ENCODE measurements at regions not wholly inside any gene's neighbourhood (a gene's known extent, or its start where the extent isn't known, plus 50 kb on each side); places are given as distances from the start of the nearest gene placed in this dataset.

- Histone ChIP-seq H3K27ac (no peak overlapping the region), H3K4me1 (replicated peaks in 1 of 2) (no peaks in the 10 kb centered on the region), H3K4me3 (no peak overlapping the region)
- 83 to 94% (median 86%) methylated on average over 2 of the region's 2 CpGs; no CpG with 5 or more reads in 5 of the 10 experiments for WGBS, 10 experiments
- in situ Hi-C loops (cut with MboI; ENCODE audit: low pct_unique_long_range_greater_than_20kb in 2 of 9, low sequenced_read_pairs in 9 of 9, unreplicated experiment in 9 of 9): no loop called here
- peak in 2 of 8 experiments; percentile 32 to 71 for ATAC-seq (replicated peaks in 6 of 8)
Observed at GRCh38 chr2:61715506-61715905, 138.4 kb downstream of the FAM161A start.

GRCh38 chr2:61714210-61714609 is 139.7 kb downstream of the FAM161A start:
- Histone ChIP-seq H3K4me1 (replicated peaks in 1 of 2) (no peaks in the 10 kb centered on the region), H3K4me3 (no peak overlapping the region), H3K27ac (no peak overlapping the region)
- no peak for ATAC-seq (replicated peaks in 6 of 8)
- WGBS, 10 experiments: 0 to 92% (median 59%) methylated on average over 1 to 4 of the region's 5 CpGs; no CpG with 5 or more reads in 2 of the 10 experiments
- in situ Hi-C loops (cut with MboI; ENCODE audit: low pct_unique_long_range_greater_than_20kb in 2 of 9, low sequenced_read_pairs in 9 of 9, unreplicated experiment in 9 of 9): no loop called here

- in situ Hi-C loops (cut with MboI; ENCODE audit: low pct_unique_long_range_greater_than_20kb in 2 of 9, low sequenced_read_pairs in 9 of 9, unreplicated experiment in 9 of 9): no loop called here
- WGBS, 10 experiments: 46 to 80% (median 70%) methylated on average over 1 to 4 of the region's 6 CpGs; no CpG with 5 or more reads in 2 of the 10 experiments
- ATAC-seq (replicated peaks in 6 of 8): no peak
- Histone ChIP-seq H3K4me1 (replicated peaks in 1 of 2) (no peaks in the 10 kb centered on the region), H3K4me3 (no peak overlapping the region), H3K27ac (no peak overlapping the region)
Observed at GRCh38 chr2:61713457-61713856, 140.4 kb downstream of the FAM161A start.

DNA sequence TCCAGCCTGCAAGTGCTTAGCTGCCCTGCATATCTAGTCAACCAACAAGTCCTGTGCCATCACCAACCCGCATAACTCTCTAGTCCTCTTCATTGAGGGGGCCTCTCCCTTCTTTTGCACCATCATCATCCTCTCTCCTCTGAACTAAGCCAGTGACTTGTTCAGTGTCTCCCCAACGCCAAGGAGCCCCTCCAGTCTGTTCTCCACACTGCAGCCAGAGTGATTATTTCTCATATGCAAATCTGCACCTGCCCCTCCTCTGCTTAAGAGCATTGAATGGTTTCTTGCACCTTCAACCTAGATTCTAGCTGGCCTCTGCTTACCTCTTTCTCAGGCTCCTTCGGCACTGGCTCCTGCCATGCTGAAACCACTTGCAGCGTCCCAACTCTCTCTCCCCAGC is 141.8 kb downstream of the FAM161A start:
- 17 to 100% (median 77%) methylated on average over 1 to 3 of the region's 4 CpGs; no CpG with 5 or more reads in 2 of the 10 experiments for WGBS, 10 experiments
- in situ Hi-C loops (cut with MboI; ENCODE audit: low pct_unique_long_range_greater_than_20kb in 2 of 9, low sequenced_read_pairs in 9 of 9, unreplicated experiment in 9 of 9): no loop called here

GRCh38 chr2:61710711-61711110 is 143.1 kb downstream of the FAM161A start:
- no peaks in the 10 kb centered on the region for H3K4me1 ChIP-seq (replicated peaks in 1 of 2)
- no peak overlapping the region for H3K4me3 ChIP-seq
- H3K27ac ChIP-seq: no peak overlapping the region
- ATAC-seq (replicated peaks in 6 of 8): no peak
- 23 to 100% (median 65%) methylated on average over 2 to 4 of the region's 4 CpGs; no CpG with 5 or more reads in 1 of the 10 experiments for WGBS, 10 experiments
- in situ Hi-C loops (cut with MboI; ENCODE audit: low pct_unique_long_range_greater_than_20kb in 2 of 9, low sequenced_read_pairs in 9 of 9, unreplicated experiment in 9 of 9): no loop called here

More for the DNA sequence above, 141.8 kb downstream of the FAM161A start:
- Histone ChIP-seq H3K4me1 (replicated peaks in 1 of 2) (no peaks in the 10 kb centered on the region), H3K27ac (no peak overlapping the region), H3K4me3 (no peak overlapping the region)
- no peak for ATAC-seq (replicated peaks in 6 of 8)

GRCh38 chr2:61707984-61708852 is 145.6 kb downstream of the FAM161A start:
- peak in 5 of 8 experiments; percentile 93 to 98 (median 97) for ATAC-seq (replicated peaks in 6 of 8)
- 58 to 90% (median 76%) methylated on average over 2 to 10 of the region's 12 CpGs; no CpG with 5 or more reads in 1 of the 10 experiments for WGBS, 10 experiments
- Histone ChIP-seq H3K4me3 (no peak overlapping the region), H3K27ac (no peak overlapping the region), H3K4me1 (replicated peaks in 1 of 2) (no peaks in the 10 kb centered on the region)
- in situ Hi-C loops (cut with MboI; ENCODE audit: low pct_unique_long_range_greater_than_20kb in 2 of 9, low sequenced_read_pairs in 9 of 9, unreplicated experiment in 9 of 9): no loop called here

DNA sequence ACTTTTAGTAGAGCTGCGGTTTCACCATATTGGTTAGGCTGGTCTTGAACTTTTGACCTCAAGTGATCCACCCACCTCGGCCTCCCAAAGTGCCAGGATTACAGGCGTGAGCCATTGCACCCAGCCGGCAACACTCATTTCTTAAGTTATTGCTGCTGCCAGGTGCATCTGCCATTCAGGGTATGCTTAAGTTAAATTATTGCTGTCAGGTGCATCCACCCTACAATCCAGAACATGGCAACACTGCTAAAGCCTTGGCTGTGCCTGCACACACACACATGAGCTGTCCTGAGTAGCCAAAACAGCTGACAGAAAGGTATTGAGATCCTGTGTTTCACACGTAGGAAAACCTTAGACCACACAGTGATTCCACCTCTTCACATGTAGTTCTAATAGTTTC is 148.2 kb downstream of the FAM161A start:
- ATAC-seq (replicated peaks in 6 of 8): no peak
- in situ Hi-C loops (cut with MboI; ENCODE audit: low pct_unique_long_range_greater_than_20kb in 2 of 9, low sequenced_read_pairs in 9 of 9, unreplicated experiment in 9 of 9): no loop called here
- WGBS, 10 experiments: 20 to 83% (median 65%) methylated on average over 1 to 5 of the region's 5 CpGs; no CpG with 5 or more reads in 2 of the 10 experiments
- no peak overlapping the region for H3K27ac ChIP-seq
- no peaks in the 10 kb centered on the region for H3K4me1 ChIP-seq (replicated peaks in 1 of 2)
- H3K4me3 ChIP-seq: no peak overlapping the region

- H3K27ac ChIP-seq: no peak overlapping the region
- in situ Hi-C loops (cut with MboI; ENCODE audit: low pct_unique_long_range_greater_than_20kb in 2 of 9, low sequenced_read_pairs in 9 of 9, unreplicated experiment in 9 of 9): no loop called here
- peak in 2 of 8 experiments; percentile 20 to 67 for ATAC-seq (replicated peaks in 6 of 8)
- no peaks in the 10 kb centered on the region for H3K4me1 ChIP-seq (replicated peaks in 1 of 2)
- WGBS, 10 experiments: 0 to 100% (median 94%) methylated on average over 1 to 2 of the region's 2 CpGs; no CpG with 5 or more reads in 1 of the 10 experiments
- no peak overlapping the region for H3K4me3 ChIP-seq
Observed at GRCh38 chr2:61704364-61704763, 149.5 kb downstream of the FAM161A start.

DNA sequence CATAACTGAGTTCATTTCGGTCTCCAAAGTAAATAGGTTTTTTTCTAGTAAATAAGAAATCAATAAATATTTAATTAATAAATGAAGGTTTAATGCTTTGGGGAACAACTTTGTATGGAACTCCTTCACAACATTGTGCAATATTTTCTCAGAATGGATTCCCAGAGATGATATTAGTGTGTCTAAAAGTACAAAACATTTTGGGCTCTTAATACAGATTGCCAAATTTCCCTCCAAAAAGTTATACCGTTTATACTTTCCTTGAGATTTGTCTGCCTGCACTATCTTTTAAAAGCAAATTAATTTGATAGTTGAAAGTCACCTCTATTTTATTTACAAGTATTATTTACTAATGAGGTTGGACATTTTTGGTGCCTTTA is 151.8 kb downstream of the FAM161A start:
- Histone ChIP-seq H3K4me3 (no peak overlapping the region), H3K27ac (no peak overlapping the region), H3K4me1 (replicated peaks in 1 of 2) (no peaks in the 10 kb centered on the region)
- no peak for ATAC-seq (replicated peaks in 6 of 8)
- in situ Hi-C loops (cut with MboI; ENCODE audit: low pct_unique_long_range_greater_than_20kb in 2 of 9, low sequenced_read_pairs in 9 of 9, unreplicated experiment in 9 of 9): no loop called here
- WGBS, 10 experiments: 6 to 100% (median 80%) methylated on average over 1 to 2 of the region's 2 CpGs; no CpG with 5 or more reads in 1 of the 10 experiments

DNA sequence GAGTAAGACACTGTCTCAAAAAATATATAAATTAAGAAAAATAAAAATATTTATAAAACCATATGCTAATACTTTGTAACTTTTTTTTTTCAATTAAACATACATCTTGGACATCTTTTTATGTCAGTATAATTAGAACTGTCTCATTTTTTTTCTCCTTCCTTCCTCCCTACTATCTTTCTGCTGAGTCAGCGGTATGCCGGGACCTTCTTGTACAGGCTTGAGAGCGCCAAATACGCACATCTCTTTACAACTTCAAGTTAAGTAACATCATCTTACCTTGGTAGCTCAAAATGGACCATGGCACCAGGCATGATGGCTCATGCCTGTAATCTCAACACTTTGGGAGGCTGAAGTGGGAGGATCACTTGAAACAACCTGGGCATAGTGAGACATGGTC is 153.4 kb downstream of the FAM161A start:
- H3K27ac ChIP-seq: no peak overlapping the region
- ATAC-seq (replicated peaks in 6 of 8): no peak
- in situ Hi-C loops (cut with MboI; ENCODE audit: low pct_unique_long_range_greater_than_20kb in 2 of 9, low sequenced_read_pairs in 9 of 9, unreplicated experiment in 9 of 9): no loop called here

GRCh38 chr2:61694312-61695274 is 156.4 kb upstream of the XPO1 start:
- in situ Hi-C loops (cut with MboI; ENCODE audit: low pct_unique_long_range_greater_than_20kb in 2 of 9, low sequenced_read_pairs in 9 of 9, unreplicated experiment in 9 of 9): no loop called here
- 0 to 61% (median 23%) methylated on average over 1 to 17 of the region's 47 CpGs; no CpG with 5 or more reads in 1 of the 10 experiments for WGBS, 10 experiments
- peak; percentile 94 to 99 (median 96) for ATAC-seq (replicated peaks in 6 of 8)
- peaks cover 5 to 13% of the 10 kb centered on the region in 2 donors for H3K4me1 ChIP-seq (replicated peaks in 1 of 2)
- H3K4me3 ChIP-seq: peak overlapping the region; percentile 35 to 71 (median 57)
- H3K27ac ChIP-seq: peak overlapping the region in 1 of 2 donors; percentile 59

More for the DNA sequence above, 153.4 kb downstream of the FAM161A start:
- Histone ChIP-seq H3K4me3 (no peak overlapping the region), H3K4me1 (replicated peaks in 1 of 2) (no peaks in the 10 kb centered on the region)
- WGBS, 10 experiments: 50 to 100% (median 82%) methylated on average over 2 to 4 of the region's 4 CpGs; no CpG with 5 or more reads in 1 of the 10 experiments

GRCh38 chr2:61693744-61694143 is 155.6 kb upstream of the XPO1 start:
- 70 to 100% (median 93%) methylated on average over 1 to 2 of the region's 2 CpGs; no CpG with 5 or more reads in 7 of the 10 experiments for WGBS, 10 experiments
- in situ Hi-C loops (cut with MboI; ENCODE audit: low pct_unique_long_range_greater_than_20kb in 2 of 9, low sequenced_read_pairs in 9 of 9, unreplicated experiment in 9 of 9): no loop called here
- H3K4me3 ChIP-seq: no peak overlapping the region
- ATAC-seq (replicated peaks in 6 of 8): no peak
- peaks cover 5 to 13% of the 10 kb centered on the region in 2 donors for H3K4me1 ChIP-seq (replicated peaks in 1 of 2)
- no peak overlapping the region for H3K27ac ChIP-seq

Measured in motor neuron (in vitro differentiated cells).